ENCODE measurements at regions not wholly inside any gene's neighbourhood (a gene's known extent, or its start where the extent isn't known, plus 50 kb on each side); places are given as distances from the start of the nearest gene placed in this dataset.

DNA sequence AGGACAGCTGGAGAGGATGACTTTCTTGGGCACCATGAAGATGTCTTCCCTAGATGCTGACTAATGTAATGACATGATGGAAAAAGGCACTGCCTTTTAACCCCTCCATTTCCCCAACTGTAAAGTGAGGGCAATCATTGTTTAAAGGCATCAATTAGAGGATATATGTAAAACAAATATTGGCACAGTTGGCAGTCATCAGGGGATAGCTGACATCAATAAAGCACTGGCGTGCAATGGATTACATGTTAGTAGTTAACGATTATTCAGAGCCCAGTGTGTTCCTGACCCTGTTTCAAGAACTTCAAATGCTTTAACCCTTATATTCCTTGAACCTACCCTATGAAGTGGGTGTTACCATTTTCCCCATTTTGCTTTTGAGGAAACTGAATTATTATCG, 100.7 kb downstream of the TMEM114 start:
- DNase-seq: no peak

DNA sequence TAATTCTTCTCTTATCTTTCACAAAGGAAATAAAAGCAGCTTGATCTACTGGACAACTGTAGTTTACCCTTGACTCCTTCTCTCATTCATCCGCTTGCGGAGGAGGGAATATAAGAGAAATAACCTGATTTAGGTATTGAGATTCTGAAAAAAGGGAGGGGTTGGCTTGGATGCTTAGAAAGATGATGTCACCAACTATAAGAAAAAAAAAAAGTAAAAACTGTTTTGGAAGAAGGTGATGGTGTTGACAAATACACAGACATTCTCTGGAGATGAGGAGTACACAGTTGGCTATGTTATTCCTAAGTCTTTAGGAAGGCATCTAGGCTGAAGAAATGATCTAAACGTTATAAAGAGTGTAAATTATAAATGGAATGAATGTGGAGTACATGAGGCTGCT, 103.3 kb downstream of the TMEM114 start:
- WGBS, 4 donors: 74 to 79% (median 76%) methylated on average over 3 of the region's 3 CpGs
- H3K27ac ChIP-seq: no peak overlapping the region
- ATAC-seq (no peak), DNase-seq (no peak)
- H3K4me1 ChIP-seq: no peaks in the 10 kb centered on the region
- intact Hi-C loops (cut with DNase I): no loop called here
- TF ChIP-seq POLR2A (IDR thresholded peaks at IDR 0.05): no peak
- TF ChIP-seq, protein P1, sequence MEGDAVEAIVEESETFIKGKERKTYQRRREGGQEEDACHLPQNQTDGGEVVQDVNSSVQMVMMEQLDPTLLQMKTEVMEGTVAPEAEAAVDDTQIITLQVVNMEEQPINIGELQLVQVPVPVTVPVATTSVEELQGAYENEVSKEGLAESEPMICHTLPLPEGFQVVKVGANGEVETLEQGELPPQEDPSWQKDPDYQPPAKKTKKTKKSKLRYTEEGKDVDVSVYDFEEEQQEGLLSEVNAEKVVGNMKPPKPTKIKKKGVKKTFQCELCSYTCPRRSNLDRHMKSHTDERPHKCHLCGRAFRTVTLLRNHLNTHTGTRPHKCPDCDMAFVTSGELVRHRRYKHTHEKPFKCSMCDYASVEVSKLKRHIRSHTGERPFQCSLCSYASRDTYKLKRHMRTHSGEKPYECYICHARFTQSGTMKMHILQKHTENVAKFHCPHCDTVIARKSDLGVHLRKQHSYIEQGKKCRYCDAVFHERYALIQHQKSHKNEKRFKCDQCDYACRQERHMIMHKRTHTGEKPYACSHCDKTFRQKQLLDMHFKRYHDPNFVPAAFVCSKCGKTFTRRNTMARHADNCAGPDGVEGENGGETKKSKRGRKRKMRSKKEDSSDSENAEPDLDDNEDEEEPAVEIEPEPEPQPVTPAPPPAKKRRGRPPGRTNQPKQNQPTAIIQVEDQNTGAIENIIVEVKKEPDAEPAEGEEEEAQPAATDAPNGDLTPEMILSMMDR (IDR thresholded peaks at IDR 0.05): no peak
- no peak overlapping the region for H3K4me3 ChIP-seq
- no peaks in the 10 kb centered on the region for H3K9me3 ChIP-seq
- no peaks in the 10 kb centered on the region for H3K36me3 ChIP-seq
- peaks cover 0 to 14% (median 0%) of the 10 kb centered on the region in 9 donors for H3K27me3 ChIP-seq

More for the DNA sequence above, 100.7 kb downstream of the TMEM114 start:
- TF ChIP-seq, protein P1 (IDR thresholded peaks at IDR 0.05): no peak
- TF ChIP-seq POLR2A (IDR thresholded peaks at IDR 0.05): no peak
- Histone ChIP-seq H3K4me3 (no peak overlapping the region), H3K4me1 (no peaks in the 10 kb centered on the region), H3K27me3 (peaks cover 0 to 22% (median 0%) of the 10 kb centered on the region in 9 donors), H3K27ac (no peak overlapping the region), H3K36me3 (no peaks in the 10 kb centered on the region), H3K9me3 (no peaks in the 10 kb centered on the region)
- 77 to 87% (median 82%) methylated on average over 3 of the region's 3 CpGs for WGBS, 4 donors
- ATAC-seq: no peak
- intact Hi-C loops (cut with DNase I): no loop called here

DNA sequence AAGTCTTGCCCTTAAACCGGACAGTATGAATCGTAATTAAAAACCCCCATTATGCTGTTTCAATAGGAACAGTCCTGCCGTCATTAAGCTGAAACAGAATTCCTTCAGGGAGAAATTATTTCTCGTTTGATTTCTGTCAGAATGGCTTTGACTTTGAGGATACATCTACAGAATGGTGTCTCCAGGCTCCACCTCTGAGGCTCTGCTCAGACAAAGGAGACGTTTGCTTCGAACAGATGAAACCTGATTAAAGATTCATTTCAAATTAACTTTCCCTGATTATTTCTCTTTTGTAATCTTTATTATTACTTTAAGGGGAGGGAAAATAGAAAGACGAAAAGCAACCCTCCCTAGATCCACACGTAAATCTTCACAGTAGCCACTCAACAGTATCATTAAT, 106.9 kb downstream of the TMEM114 start:
- no peak overlapping the region for H3K27ac ChIP-seq
- no peak for TF ChIP-seq POLR2A (IDR thresholded peaks at IDR 0.05)
- TF ChIP-seq, protein P1 (IDR thresholded peaks at IDR 0.05): no peak
- no peaks in the 10 kb centered on the region for H3K9me3 ChIP-seq
- H3K4me3 ChIP-seq: no peak overlapping the region
- ATAC-seq (no peak), DNase-seq (no peak)
- no peaks in the 10 kb centered on the region for H3K36me3 ChIP-seq
- H3K27me3 ChIP-seq: no peaks in the 10 kb centered on the region
- intact Hi-C loops (cut with DNase I): no loop called here
- WGBS, 4 donors: 62 to 74% (median 73%) methylated on average over 8 of the region's 8 CpGs
- H3K4me1 ChIP-seq: no peaks in the 10 kb centered on the region

DNA sequence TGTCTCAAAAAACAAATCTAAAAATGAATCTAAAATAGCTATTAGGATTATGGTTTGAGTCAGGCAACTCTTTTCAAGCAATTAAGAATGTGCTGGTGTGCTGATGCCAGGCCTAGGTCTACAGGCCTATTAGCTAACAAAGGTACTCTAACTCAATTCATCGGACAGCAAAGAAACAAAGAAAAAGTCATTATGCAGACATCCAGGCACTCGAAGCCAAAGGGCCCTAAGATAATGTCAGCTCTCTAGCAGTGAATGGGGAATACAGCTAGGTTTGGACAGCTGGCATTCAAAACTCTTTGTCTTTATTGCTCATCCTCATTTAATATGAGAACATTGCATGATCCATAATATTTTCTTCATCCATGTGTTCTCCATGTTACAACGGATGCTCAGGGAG, 108.5 kb downstream of the TMEM114 start:
- no peak for DNase-seq
- no peak for ATAC-seq
- Histone ChIP-seq H3K9me3 (no peaks in the 10 kb centered on the region), H3K4me3 (no peak overlapping the region), H3K27me3 (no peaks in the 10 kb centered on the region), H3K27ac (no peak overlapping the region), H3K36me3 (no peaks in the 10 kb centered on the region), H3K4me1 (no peaks in the 10 kb centered on the region)
- intact Hi-C loops (cut with DNase I): no loop called here
- no peak for TF ChIP-seq POLR2A (IDR thresholded peaks at IDR 0.05)
- TF ChIP-seq, protein P1 (IDR thresholded peaks at IDR 0.05): no peak
- WGBS, 4 donors: 64 to 72% (median 70%) methylated on average over 3 of the region's 3 CpGs
